ENCODE measurements at regions not wholly inside any gene's neighbourhood (a gene's known extent, or its start where the extent isn't known, plus 50 kb on each side); places are given as distances from the start of the nearest gene placed in this dataset.

- ATAC-seq (no peak), DNase-seq (no peak)
- H3K27ac Mint-ChIP-seq = no peak overlapping the region
- no peak for TF ChIP-seq CTCF (IDR thresholded peaks at IDR 0.05)
- no peaks in the 10 kb centered on the region for H3K27me3 Mint-ChIP-seq
- ChIA-PET CTCF (no interaction called here), POLR2A (no interaction called here)
- no peaks in the 10 kb centered on the region for H3K36me3 Mint-ChIP-seq (ENCODE audit: low read depth)
- H3K4me3 Mint-ChIP-seq = no peak overlapping the region
- H3K4me1 Mint-ChIP-seq (ENCODE audit: low read depth) = no peaks in the 10 kb centered on the region
- H3K9me3 Mint-ChIP-seq = no peaks in the 10 kb centered on the region
- intact Hi-C loops (cut with micrococcal nuclease) = no loop called here
Observed at GRCh38 chr5:163809473-163809872, 304.1 kb downstream of the MAT2B start.

GRCh38 chr5:163813900-163814299 lies 308.5 kb downstream of the MAT2B start:
- no peaks in the 10 kb centered on the region for H3K36me3 Mint-ChIP-seq (ENCODE audit: low read depth)
- intact Hi-C loops (cut with micrococcal nuclease) = no loop called here
- no peak for TF ChIP-seq CTCF (IDR thresholded peaks at IDR 0.05)
- peaks cover 2% of the 10 kb centered on the region for H3K9me3 Mint-ChIP-seq
- ATAC-seq (no peak), DNase-seq (no peak)
- no peak overlapping the region for H3K27ac Mint-ChIP-seq
- no peaks in the 10 kb centered on the region for H3K4me1 Mint-ChIP-seq (ENCODE audit: low read depth)
- no peaks in the 10 kb centered on the region for H3K27me3 Mint-ChIP-seq
- H3K4me3 Mint-ChIP-seq = no peak overlapping the region
- CTCF ChIA-PET = no interaction called here
- POLR2A ChIA-PET = no interaction called here

GRCh38 chr5:163815240-163815791 lies 309.9 kb downstream of the MAT2B start:
- Mint-ChIP-seq H3K4me1 (ENCODE audit: low read depth) (no peaks in the 10 kb centered on the region), H3K4me3 (no peak overlapping the region), H3K9me3 (peaks cover 2% of the 10 kb centered on the region), H3K27ac (no peak overlapping the region), H3K27me3 (no peaks in the 10 kb centered on the region), H3K36me3 (ENCODE audit: low read depth) (no peaks in the 10 kb centered on the region)
- POLR2A ChIA-PET = no interaction called here
- ATAC-seq (no peak), DNase-seq (no peak)
- no peak for TF ChIP-seq CTCF (IDR thresholded peaks at IDR 0.05)
- CTCF ChIA-PET = no interaction called here
- intact Hi-C loops (cut with micrococcal nuclease) = no loop called here

- Mint-ChIP-seq H3K27me3 (no peaks in the 10 kb centered on the region), H3K27ac (no peak overlapping the region), H3K4me3 (no peak overlapping the region), H3K36me3 (ENCODE audit: low read depth) (no peaks in the 10 kb centered on the region), H3K4me1 (ENCODE audit: low read depth) (no peaks in the 10 kb centered on the region), H3K9me3 (peaks cover 6% of the 10 kb centered on the region)
- no peak for ATAC-seq
- no peak for TF ChIP-seq CTCF (IDR thresholded peaks at IDR 0.05)
- POLR2A ChIA-PET = no interaction called here
- intact Hi-C loops (cut with micrococcal nuclease) = no loop called here
- DNase-seq = no peak
- CTCF ChIA-PET = no interaction called here
Observed at GRCh38 chr5:163821142-163821541, 315.7 kb downstream of the MAT2B start.

- peaks cover 6% of the 10 kb centered on the region for H3K9me3 Mint-ChIP-seq
- no peak for TF ChIP-seq CTCF (IDR thresholded peaks at IDR 0.05)
- H3K27ac Mint-ChIP-seq = no peak overlapping the region
- no peaks in the 10 kb centered on the region for H3K27me3 Mint-ChIP-seq
- CTCF ChIA-PET = no interaction called here
- intact Hi-C loops (cut with micrococcal nuclease) = no loop called here
- ATAC-seq (no peak), DNase-seq (no peak)
- H3K36me3 Mint-ChIP-seq (ENCODE audit: low read depth) = no peaks in the 10 kb centered on the region
- POLR2A ChIA-PET = no interaction called here
- no peaks in the 10 kb centered on the region for H3K4me1 Mint-ChIP-seq (ENCODE audit: low read depth)
- no peak overlapping the region for H3K4me3 Mint-ChIP-seq
Observed at GRCh38 chr5:163822548-163822947, 317.1 kb downstream of the MAT2B start.

Data from activated CD8-positive, alpha-beta T cell treated with anti-CD3 and anti-CD28 coated beads for 36 hours (primary cell).